ENCODE measurements at regions not wholly inside any gene's neighbourhood (a gene's known extent, or its start where the extent isn't known, plus 50 kb on each side); places are given as distances from the start of the nearest gene placed in this dataset.
"Not testable (repeated sequence)": the region's sequence is repeated elsewhere in the genome, so short reads cannot be mapped to it uniquely, and the experiment has no call there.

- DNase-seq (ENCODE audit: low spot score), result not testable (repeated sequence)
Measured at GRCh38 chr6:180091-180694, 112.1 kb upstream of the DUSP22 start.

DNA sequence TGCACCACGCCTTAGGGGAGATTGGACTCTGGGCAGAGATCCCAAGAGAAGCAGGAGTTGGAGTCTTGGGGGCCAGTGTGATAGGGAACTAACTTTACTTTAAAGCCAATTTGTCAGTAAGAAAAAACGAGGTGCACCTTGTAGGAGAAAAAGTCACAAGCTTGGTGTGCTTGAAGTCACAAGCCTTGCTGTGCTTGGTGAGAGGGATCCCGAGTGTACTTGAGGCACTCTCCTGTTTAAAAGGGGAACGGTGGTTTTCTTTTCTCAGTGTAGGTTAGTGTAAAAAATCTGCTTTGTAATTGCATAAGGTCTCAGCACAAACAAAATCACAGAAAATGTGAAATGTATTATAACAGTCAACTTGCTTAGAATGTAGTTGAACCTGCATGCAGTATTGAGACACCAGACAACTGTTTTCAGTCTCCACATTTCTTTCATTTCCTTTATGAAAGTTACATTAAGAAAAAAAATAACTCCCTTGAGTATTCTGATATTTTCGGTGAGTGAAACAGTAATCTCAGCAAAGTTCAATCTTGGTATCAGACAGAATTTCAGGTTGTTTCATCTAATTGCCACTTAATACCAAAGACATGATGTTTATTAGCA is 111.1 kb upstream of the DUSP22 start:
- no peak for DNase-seq (ENCODE audit: low spot score)

DNA sequence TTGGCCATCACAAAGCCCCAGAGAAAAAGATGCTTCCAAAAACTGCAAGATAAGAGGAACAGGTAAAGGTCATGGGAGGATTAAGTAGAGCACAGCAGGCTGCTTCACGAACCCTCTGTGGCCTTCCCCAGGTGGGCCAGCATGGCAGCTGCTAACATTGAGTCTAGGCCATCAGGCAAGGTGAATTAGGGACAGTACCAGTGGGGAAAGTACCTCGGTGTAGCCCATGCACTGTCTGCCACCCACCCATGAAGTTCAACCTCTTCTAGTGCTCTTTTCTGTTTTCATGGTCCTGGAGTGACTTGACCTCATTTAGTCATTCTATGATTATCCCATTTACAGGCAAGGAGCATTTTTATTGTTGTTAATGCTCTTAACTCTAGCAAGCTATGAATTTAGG is 108.6 kb upstream of the DUSP22 start:
- no peak for DNase-seq (ENCODE audit: low spot score)

DNA sequence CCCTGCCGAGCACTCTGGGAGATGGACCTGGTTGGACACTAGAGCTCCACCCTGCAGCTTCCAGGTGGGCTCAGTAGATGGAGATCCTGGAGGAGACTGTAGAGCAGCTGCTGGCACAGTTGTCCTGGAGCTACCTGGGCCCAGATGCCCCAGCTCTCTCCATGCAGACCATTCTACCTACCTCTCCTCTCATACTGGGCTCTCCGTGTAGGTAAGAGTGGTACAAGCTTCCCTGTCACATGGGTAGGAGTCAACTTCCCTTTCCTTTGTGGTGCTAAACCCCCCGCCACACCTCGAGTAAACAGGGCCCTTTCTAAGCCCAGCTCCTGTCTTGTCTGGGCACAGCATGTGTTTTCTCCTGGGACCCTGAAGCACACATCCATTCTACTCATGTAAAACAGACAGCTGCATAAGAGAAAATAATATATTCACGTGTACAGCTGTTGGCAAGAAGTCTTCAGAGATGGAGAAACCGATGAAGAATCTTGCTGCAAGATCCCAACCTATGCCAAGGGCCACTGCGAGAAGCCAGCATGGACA is 108.1 kb upstream of the DUSP22 start:
- DNase-seq (ENCODE audit: low spot score), result no peak

- DNase-seq (ENCODE audit: low spot score), result no peak
Measured at GRCh38 chr6:186340-186965, 105.8 kb upstream of the DUSP22 start.

- DNase-seq (ENCODE audit: low spot score), result no peak
Measured at GRCh38 chr6:187210-187861, 105.0 kb upstream of the DUSP22 start.

GRCh38 chr6:188821-189655 is 103.2 kb upstream of the DUSP22 start:
- peak; percentile 89 for DNase-seq (ENCODE audit: low spot score)

- no peak for DNase-seq (ENCODE audit: low spot score)
Measured at GRCh38 chr6:189676-190075, 102.6 kb upstream of the DUSP22 start.

GRCh38 chr6:190596-191395 is 101.5 kb upstream of the DUSP22 start:
- DNase-seq (ENCODE audit: low spot score), result no peak

DNA sequence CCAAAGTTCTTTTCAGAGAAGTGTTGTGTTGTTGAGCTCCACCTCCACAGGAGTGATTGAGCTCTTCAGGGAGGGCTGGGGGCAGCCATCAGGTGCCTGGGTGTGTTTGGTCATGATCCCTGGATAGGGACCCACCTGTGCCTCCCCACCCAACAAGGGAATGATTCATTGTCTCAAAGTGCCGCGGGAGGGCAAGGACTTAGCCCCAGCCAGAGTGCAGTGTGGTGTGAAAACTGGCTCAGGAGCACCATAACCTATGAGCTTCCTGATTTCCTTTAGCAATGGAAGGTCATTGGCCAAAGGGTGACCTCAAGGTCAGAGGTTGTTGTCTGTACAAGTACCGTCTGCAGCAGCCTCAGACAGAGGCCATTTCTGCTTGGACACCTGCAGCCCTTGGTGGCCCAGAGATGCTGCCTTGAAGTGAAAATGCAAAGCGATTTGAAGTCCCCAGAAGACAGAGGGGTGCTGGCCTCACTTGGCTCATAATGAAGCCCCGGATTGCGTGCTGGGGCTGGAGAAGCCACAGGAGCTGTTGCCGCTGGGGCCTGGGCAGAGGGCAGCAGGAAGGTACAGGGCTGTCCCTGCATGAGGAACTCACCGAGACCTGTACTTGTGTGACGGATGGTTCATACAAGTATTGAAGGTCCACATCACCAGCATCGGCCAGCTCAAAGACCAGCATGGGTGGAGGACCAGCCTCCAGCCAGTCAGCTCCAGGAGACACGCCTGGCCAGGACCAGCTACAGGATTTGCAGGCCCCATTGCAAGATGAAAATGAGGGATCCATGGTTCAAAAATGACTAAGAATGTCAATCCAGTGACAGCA is 100.6 kb upstream of the DUSP22 start:
- no peak for DNase-seq (ENCODE audit: low spot score)

DNA sequence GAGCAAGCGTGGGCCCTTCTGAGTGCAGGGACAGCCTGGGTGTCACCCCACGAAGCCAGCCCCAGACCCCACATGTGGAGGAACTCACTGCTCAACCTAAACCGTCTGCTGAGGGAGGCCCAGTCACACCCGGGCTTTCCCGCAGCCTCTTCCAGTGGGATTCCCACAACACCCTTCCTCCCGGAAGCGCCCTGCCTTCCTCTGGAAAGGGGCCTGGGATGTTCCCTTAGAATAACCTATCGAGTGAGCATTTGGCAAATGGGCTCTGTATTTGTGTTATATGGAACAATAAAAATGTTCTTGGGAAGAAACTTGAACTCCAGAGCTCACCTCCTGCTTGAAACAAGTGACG is 100.0 kb upstream of the DUSP22 start:
- no peak for DNase-seq (ENCODE audit: low spot score)

DNA sequence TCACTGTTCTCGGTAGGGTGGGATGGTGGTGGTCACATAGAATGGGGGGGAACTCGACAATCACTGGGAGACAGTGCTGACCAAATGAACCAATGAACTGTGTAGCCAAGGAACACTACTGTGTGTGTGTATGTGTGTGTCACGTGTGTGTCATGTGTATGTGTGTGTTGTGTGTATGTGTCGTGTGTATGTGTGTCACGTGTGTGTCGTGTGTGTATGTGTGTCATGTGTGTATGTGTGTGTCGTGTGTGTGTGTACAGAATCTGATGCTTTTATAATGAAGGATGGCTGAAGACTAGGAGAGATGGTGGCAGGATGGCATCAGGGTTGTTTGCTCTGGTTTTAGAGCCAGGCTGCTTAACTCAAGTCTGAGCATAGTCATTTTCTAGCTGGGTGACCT is 99.1 kb upstream of the DUSP22 start:
- DNase-seq (ENCODE audit: low spot score), result no peak

DNA sequence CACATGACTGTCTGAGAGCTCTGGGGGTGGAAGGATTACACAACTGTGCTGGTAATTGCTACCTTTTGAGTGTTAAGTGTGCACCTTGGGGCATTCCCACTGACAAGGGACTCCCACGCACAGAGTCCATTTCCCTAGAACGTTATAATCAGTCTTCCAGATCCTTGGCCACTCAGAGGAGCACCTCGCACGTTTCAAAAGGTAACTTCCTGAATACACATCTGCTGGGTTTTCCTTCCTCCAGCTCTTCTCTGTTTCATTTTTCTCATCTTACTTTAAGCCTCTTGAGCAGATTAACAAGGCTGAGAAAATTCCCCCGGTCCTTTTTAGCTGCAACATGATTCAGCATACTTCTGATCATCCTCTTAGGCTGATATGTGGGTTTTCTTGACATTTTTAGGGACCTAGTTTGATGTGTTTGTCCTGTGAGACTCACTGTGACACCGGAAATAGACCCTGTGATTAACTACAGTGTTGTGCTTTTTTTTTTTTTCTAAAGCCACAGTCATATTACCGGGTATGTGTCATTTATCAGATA is 98.4 kb upstream of the DUSP22 start:
- no peak for DNase-seq (ENCODE audit: low spot score)

DNA sequence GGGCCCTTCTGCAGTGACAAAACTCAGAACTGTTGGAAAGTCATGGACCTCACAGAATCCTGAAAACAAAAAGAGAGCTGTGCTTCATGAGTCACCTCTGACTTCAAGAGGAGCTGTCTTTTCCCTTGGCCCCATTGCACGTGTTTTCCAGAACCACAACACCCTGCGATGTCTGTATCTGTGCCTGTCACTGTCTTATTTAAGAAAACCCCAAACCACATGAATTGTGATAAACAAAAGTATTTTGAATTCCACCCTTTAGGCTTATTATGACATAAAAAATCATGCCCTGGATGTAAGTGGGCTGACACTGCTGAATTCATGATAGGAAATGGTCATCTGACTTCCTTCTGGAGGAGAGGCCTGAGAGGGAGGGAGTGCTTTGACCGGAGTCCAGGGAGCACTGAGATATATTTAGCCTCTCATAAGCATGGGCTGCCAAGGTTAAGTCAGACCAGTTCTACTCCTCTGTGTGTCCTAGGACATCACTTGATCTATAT is 96.4 kb upstream of the DUSP22 start:
- DNase-seq (ENCODE audit: low spot score), result no peak

GRCh38 chr6:196543-196942 is 95.7 kb upstream of the DUSP22 start:
- DNase-seq (ENCODE audit: low spot score), result no peak

- DNase-seq (ENCODE audit: low spot score), result peak; percentile 81
Measured at GRCh38 chr6:203661-204060, 88.6 kb upstream of the DUSP22 start.

DNA sequence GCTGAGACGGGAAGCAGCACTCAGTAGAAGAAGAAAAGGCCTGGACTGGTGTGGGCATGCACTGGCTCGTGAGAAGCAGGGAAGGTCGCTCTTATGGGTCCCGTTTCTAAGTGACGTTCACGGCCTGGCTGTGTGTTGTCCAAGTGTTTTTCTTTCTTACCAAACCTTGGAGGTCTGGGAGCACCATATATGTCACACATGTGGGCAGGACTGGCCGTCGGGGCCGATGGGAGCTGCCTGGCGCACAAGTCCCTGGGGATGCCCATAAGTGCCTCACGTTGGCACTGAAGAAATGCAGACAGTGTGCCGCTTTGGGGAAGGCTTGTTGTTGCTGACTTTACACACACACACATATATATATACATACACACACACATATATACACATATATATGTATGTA is 86.0 kb upstream of the DUSP22 start:
- DNase-seq (ENCODE audit: low spot score), result no peak

GRCh38 chr6:208364-208763 is 83.9 kb upstream of the DUSP22 start:
- no peak for DNase-seq (ENCODE audit: low spot score)

GRCh38 chr6:208938-209337 is 83.3 kb upstream of the DUSP22 start:
- DNase-seq (ENCODE audit: low spot score), result no peak
